WTC11 (cell line): ENCODE measurements at regions not wholly inside any gene's neighbourhood (a gene's known extent, or its start where the extent isn't known, plus 50 kb on each side); places are given as distances from the start of the nearest gene placed in this dataset.

Experiments used
- CREB1 ChIP-seq: sonication (generic); formaldehyde crosslinking; IDR thresholded peaks from 2 replicates; pipeline ENCODE4 v1.8.0; 2023; ENCODE audit warnings: mild to moderate bottlenecking, missing genetic modification reagents
- JUN ChIP-seq: sonication (generic); formaldehyde crosslinking; IDR thresholded peaks from 2 replicates; pipeline ENCODE4 v1.8.0; 2023; ENCODE audit warnings: mild to moderate bottlenecking, missing genetic modification reagents
- KAT7 ChIP-seq: sonication (generic); formaldehyde crosslinking; IDR thresholded peaks from 2 replicates; pipeline ENCODE4 v1.8.1; 2023; ENCODE audit warnings: missing genetic modification reagents, mild to moderate bottlenecking, borderline replicate concordance
- MXD4 ChIP-seq: fragments of 250-450 bp; sonication (Bioruptor Pico); IDR thresholded peaks from 2 replicates; pipeline ENCODE4 v1.8.0; 2021; ENCODE audit warnings: mild to moderate bottlenecking, moderate library complexity, borderline replicate concordance
- MYBL2 ChIP-seq: sonication (generic); formaldehyde crosslinking; IDR thresholded peaks from 2 replicates; pipeline ENCODE4 v1.8.1; 2023; ENCODE audit warnings: mild to moderate bottlenecking, moderate library complexity, missing genetic modification reagents
- ZNF416 ChIP-seq: fragments of 250-450 bp; sonication (Bioruptor Pico); IDR thresholded peaks from 2 replicates; pipeline ENCODE4 v1.9.0; 2021; ENCODE audit warnings: mild to moderate bottlenecking, inconsistent platforms
- TF ChIP-seq, protein P1 (sequence below): fragments of 200-600 bp; IDR thresholded peaks from 2 replicates; pipeline ENCODE4 v1.8.0; 2022; ENCODE audit warnings: antibody characterized with exemption
- TF ChIP-seq, protein P2 (sequence below): sonication (generic); formaldehyde crosslinking; IDR thresholded peaks from 2 replicates; pipeline ENCODE4 v1.8.1; 2023; ENCODE audit warnings: mild to moderate bottlenecking, missing genetic modification reagents, borderline replicate concordance
- TF ChIP-seq, protein P3 (sequence below): sonication (generic); formaldehyde crosslinking; IDR thresholded peaks from 2 replicates; pipeline ENCODE4 v1.8.0; 2023; ENCODE audit warnings: missing genetic modification reagents

DNA sequence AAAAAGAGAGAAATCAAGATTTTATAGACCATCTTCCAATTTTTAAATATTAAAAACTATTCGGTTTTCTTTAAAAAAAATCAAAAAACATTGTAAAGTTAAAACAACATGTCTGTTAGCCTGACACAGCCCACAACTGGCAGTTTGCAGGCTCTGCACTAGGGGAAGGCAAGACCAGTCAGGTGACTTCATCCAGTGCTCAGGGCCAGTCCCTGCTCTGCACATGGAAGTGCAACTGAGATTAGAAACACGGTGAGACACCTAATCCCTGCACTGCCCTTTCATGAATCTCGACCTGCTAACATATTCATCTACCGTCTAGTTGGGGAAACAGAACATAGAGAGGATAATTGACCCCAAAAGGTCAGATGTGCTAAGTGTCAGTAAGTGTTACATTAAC, 135.2 kb downstream of the BARD1 start:
- TF ChIP-seq JUN (no peak), CREB1 (no peak), MXD4 (CRISPR knock-in tag) (no peak), KAT7 (CRISPR knock-in tag) (no peak), ZNF416 (CRISPR knock-in tag) (no peak), MYBL2 (CRISPR knock-in tag) (no peak)
- TF ChIP-seq, protein P1, sequence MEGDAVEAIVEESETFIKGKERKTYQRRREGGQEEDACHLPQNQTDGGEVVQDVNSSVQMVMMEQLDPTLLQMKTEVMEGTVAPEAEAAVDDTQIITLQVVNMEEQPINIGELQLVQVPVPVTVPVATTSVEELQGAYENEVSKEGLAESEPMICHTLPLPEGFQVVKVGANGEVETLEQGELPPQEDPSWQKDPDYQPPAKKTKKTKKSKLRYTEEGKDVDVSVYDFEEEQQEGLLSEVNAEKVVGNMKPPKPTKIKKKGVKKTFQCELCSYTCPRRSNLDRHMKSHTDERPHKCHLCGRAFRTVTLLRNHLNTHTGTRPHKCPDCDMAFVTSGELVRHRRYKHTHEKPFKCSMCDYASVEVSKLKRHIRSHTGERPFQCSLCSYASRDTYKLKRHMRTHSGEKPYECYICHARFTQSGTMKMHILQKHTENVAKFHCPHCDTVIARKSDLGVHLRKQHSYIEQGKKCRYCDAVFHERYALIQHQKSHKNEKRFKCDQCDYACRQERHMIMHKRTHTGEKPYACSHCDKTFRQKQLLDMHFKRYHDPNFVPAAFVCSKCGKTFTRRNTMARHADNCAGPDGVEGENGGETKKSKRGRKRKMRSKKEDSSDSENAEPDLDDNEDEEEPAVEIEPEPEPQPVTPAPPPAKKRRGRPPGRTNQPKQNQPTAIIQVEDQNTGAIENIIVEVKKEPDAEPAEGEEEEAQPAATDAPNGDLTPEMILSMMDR: no peak
- TF ChIP-seq, protein P2, sequence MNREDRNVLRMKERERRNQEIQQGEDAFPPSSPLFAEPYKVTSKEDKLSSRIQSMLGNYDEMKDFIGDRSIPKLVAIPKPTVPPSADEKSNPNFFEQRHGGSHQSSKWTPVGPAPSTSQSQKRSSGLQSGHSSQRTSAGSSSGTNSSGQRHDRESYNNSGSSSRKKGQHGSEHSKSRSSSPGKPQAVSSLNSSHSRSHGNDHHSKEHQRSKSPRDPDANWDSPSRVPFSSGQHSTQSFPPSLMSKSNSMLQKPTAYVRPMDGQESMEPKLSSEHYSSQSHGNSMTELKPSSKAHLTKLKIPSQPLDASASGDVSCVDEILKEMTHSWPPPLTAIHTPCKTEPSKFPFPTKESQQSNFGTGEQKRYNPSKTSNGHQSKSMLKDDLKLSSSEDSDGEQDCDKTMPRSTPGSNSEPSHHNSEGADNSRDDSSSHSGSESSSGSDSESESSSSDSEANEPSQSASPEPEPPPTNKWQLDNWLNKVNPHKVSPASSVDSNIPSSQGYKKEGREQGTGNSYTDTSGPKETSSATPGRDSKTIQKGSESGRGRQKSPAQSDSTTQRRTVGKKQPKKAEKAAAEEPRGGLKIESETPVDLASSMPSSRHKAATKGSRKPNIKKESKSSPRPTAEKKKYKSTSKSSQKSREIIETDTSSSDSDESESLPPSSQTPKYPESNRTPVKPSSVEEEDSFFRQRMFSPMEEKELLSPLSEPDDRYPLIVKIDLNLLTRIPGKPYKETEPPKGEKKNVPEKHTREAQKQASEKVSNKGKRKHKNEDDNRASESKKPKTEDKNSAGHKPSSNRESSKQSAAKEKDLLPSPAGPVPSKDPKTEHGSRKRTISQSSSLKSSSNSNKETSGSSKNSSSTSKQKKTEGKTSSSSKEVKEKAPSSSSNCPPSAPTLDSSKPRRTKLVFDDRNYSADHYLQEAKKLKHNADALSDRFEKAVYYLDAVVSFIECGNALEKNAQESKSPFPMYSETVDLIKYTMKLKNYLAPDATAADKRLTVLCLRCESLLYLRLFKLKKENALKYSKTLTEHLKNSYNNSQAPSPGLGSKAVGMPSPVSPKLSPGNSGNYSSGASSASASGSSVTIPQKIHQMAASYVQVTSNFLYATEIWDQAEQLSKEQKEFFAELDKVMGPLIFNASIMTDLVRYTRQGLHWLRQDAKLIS (CRISPR knock-in tag): no peak
- TF ChIP-seq, protein P3, sequence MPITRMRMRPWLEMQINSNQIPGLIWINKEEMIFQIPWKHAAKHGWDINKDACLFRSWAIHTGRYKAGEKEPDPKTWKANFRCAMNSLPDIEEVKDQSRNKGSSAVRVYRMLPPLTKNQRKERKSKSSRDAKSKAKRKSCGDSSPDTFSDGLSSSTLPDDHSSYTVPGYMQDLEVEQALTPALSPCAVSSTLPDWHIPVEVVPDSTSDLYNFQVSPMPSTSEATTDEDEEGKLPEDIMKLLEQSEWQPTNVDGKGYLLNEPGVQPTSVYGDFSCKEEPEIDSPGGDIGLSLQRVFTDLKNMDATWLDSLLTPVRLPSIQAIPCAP (CRISPR knock-in tag): no peak
